ENCODE measurements at regions not wholly inside any gene's neighbourhood (a gene's known extent, or its start where the extent isn't known, plus 50 kb on each side); places are given as distances from the start of the nearest gene placed in this dataset.

GRCh38 chr2:34096562-34097171 lies 497.6 kb upstream of the FAM98A start:
- H3K9me2 ChIP-seq (replicated peaks; ENCODE audit: low read depth, low read length): no peaks in the 10 kb centered on the region
- H3K4me1 ChIP-seq (ENCODE audit: insufficient read depth, low read length, poor library complexity, severe bottlenecking): no peaks in the 10 kb centered on the region
- H3K9me3 ChIP-seq (ENCODE audit: insufficient read depth, low read depth, low read length): no peaks in the 10 kb centered on the region
- no peaks in the 10 kb centered on the region for H3K27me3 ChIP-seq (ENCODE audit: insufficient read depth, low read length, poor library complexity, severe bottlenecking)
- H4K20me1 ChIP-seq (ENCODE audit: insufficient read depth, low read length, poor library complexity, severe bottlenecking): no peaks in the 10 kb centered on the region
- no peak overlapping the region for H3K9ac ChIP-seq (ENCODE audit: low read depth, low read length, poor library complexity, severe bottlenecking)
- no peak overlapping the region for H3K4me2 ChIP-seq (ENCODE audit: low read depth, low read length, poor library complexity, severe bottlenecking)
- no peaks in the 10 kb centered on the region for H3F3A ChIP-seq (ENCODE audit: low read depth)
- H3K4me3 ChIP-seq (ENCODE audit: low read length, poor library complexity, severe bottlenecking): no peak overlapping the region
- no peak overlapping the region for H2AFZ ChIP-seq (ENCODE audit: low read length)
- no peaks in the 10 kb centered on the region for H3K36me3 ChIP-seq (ENCODE audit: insufficient read depth, low read length)
- TF ChIP-seq, protein P1, sequence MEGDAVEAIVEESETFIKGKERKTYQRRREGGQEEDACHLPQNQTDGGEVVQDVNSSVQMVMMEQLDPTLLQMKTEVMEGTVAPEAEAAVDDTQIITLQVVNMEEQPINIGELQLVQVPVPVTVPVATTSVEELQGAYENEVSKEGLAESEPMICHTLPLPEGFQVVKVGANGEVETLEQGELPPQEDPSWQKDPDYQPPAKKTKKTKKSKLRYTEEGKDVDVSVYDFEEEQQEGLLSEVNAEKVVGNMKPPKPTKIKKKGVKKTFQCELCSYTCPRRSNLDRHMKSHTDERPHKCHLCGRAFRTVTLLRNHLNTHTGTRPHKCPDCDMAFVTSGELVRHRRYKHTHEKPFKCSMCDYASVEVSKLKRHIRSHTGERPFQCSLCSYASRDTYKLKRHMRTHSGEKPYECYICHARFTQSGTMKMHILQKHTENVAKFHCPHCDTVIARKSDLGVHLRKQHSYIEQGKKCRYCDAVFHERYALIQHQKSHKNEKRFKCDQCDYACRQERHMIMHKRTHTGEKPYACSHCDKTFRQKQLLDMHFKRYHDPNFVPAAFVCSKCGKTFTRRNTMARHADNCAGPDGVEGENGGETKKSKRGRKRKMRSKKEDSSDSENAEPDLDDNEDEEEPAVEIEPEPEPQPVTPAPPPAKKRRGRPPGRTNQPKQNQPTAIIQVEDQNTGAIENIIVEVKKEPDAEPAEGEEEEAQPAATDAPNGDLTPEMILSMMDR (conservative IDR thresholded peaks at IDR 0.05; ENCODE audit: low read length): peak; percentile 88
- no peak for TF ChIP-seq EZH2phosphoT487 (IDR thresholded peaks at IDR 0.05; ENCODE audit: borderline replicate concordance)
- no peaks in the 10 kb centered on the region for H3K79me2 ChIP-seq (ENCODE audit: insufficient read depth, low read length)

GRCh38 chr2:34093790-34094189 lies 494.7 kb upstream of the FAM98A start:
- TF ChIP-seq, protein P1 (conservative IDR thresholded peaks at IDR 0.05; ENCODE audit: low read length): no peak
- no peak for TF ChIP-seq EZH2phosphoT487 (IDR thresholded peaks at IDR 0.05; ENCODE audit: borderline replicate concordance)
- peak overlapping the region; percentile 66; the same call in 1 of the 2 replicates for H2AFZ ChIP-seq (ENCODE audit: low read length)

DNA sequence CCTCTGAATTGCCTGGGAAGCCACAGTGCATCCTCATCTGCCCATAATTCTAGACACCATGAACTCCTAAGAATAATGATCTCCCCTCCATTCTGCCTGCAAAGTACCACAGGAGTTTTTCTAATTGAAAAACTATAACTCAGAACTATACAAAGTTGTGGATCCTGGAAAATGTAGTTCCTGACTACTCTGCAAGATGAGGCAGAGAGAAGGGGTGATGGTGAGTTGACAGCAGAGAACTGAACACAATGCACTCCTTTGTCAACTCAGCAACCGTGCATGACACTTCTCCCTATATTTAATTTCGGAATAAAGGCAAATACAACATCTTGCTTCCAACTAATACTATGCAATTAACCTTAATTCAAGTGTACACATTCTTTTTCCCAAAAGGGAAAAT lies 471.1 kb upstream of the FAM98A start:
- Histone ChIP-seq H3K79me2 (ENCODE audit: insufficient read depth, low read length) (no peaks in the 10 kb centered on the region), H3K4me2 (ENCODE audit: low read depth, low read length, poor library complexity, severe bottlenecking) (no peak overlapping the region), H4K20me1 (ENCODE audit: insufficient read depth, low read length, poor library complexity, severe bottlenecking) (no peaks in the 10 kb centered on the region), H3K4me3 (ENCODE audit: low read length, poor library complexity, severe bottlenecking) (no peak overlapping the region), H3K27me3 (ENCODE audit: insufficient read depth, low read length, poor library complexity, severe bottlenecking) (no peaks in the 10 kb centered on the region), H3K36me3 (ENCODE audit: insufficient read depth, low read length) (no peaks in the 10 kb centered on the region), H3K9me2 (replicated peaks; ENCODE audit: low read depth, low read length) (no peaks in the 10 kb centered on the region), H3K4me1 (ENCODE audit: insufficient read depth, low read length, poor library complexity, severe bottlenecking) (no peaks in the 10 kb centered on the region), H2AFZ (ENCODE audit: low read length) (no peak overlapping the region), H3K9ac (ENCODE audit: low read depth, low read length, poor library complexity, severe bottlenecking) (no peak overlapping the region), H3K9me3 (ENCODE audit: insufficient read depth, low read depth, low read length) (no peaks in the 10 kb centered on the region), H3F3A (ENCODE audit: low read depth) (no peaks in the 10 kb centered on the region)
- TF ChIP-seq, protein P1 (conservative IDR thresholded peaks at IDR 0.05; ENCODE audit: low read length): no peak
- TF ChIP-seq EZH2phosphoT487 (IDR thresholded peaks at IDR 0.05; ENCODE audit: borderline replicate concordance): no peak

More at GRCh38 chr2:34093790-34094189, 494.7 kb upstream of the FAM98A start:
- H3K27me3 ChIP-seq (ENCODE audit: insufficient read depth, low read length, poor library complexity, severe bottlenecking): no peaks in the 10 kb centered on the region
- H3F3A ChIP-seq (ENCODE audit: low read depth): no peaks in the 10 kb centered on the region
- H3K4me2 ChIP-seq (ENCODE audit: low read depth, low read length, poor library complexity, severe bottlenecking): no peak overlapping the region
- no peaks in the 10 kb centered on the region for H3K9me3 ChIP-seq (ENCODE audit: insufficient read depth, low read depth, low read length)
- no peaks in the 10 kb centered on the region for H3K4me1 ChIP-seq (ENCODE audit: insufficient read depth, low read length, poor library complexity, severe bottlenecking)
- no peaks in the 10 kb centered on the region for H3K79me2 ChIP-seq (ENCODE audit: insufficient read depth, low read length)
- no peak overlapping the region for H3K9ac ChIP-seq (ENCODE audit: low read depth, low read length, poor library complexity, severe bottlenecking)
- no peaks in the 10 kb centered on the region for H3K9me2 ChIP-seq (replicated peaks; ENCODE audit: low read depth, low read length)
- H3K36me3 ChIP-seq (ENCODE audit: insufficient read depth, low read length): no peaks in the 10 kb centered on the region
- no peaks in the 10 kb centered on the region for H4K20me1 ChIP-seq (ENCODE audit: insufficient read depth, low read length, poor library complexity, severe bottlenecking)
- no peak overlapping the region for H3K4me3 ChIP-seq (ENCODE audit: low read length, poor library complexity, severe bottlenecking)
